ENCODE measurements at regions not wholly inside any gene's neighbourhood (a gene's known extent, or its start where the extent isn't known, plus 50 kb on each side); places are given as distances from the start of the nearest gene placed in this dataset.
A peak's percentile ranks its signal among the peaks of the same experiment; 100 is the strongest.

GRCh38 chr2:219704878-219705277 is 77.4 kb downstream of the SLC4A3 start:
- peaks cover 0 to 37% (median 19%) of the 10 kb centered on the region in 10 experiments; a peak in 12 of 20 replicates for H3K4me1 ChIP-seq
- H3K27me3 ChIP-seq, result no peaks in the 10 kb centered on the region
- no peaks in the 10 kb centered on the region for H3K36me3 ChIP-seq
- H3K27ac ChIP-seq, result no peak overlapping the region
- peaks cover 0 to 2% (median 0%) of the 10 kb centered on the region in 11 experiments; a peak in 2 of 22 replicates for H3K9me3 ChIP-seq (replicated peaks in 1 of 11)
- no peak for TF ChIP-seq Cebpa-rat (IDR thresholded peaks at IDR 0.05)
- H3K9ac ChIP-seq, result no peak overlapping the region
- H3K4me2 ChIP-seq, result peak overlapping the region in 8 of 11 experiments; percentile 25 to 66 (median 56); a peak in 14 of 22 replicates
- H4K20me1 ChIP-seq, result no peaks in the 10 kb centered on the region
- no peak overlapping the region for H3K4me3 ChIP-seq

GRCh38 chr2:219706823-219707281 is 79.4 kb downstream of the SLC4A3 start:
- no peak overlapping the region for H3K4me3 ChIP-seq
- H3K4me1 ChIP-seq, result peaks cover 0 to 35% (median 18%) of the 10 kb centered on the region in 10 experiments; a peak in 12 of 20 replicates
- no peak overlapping the region for H3K9ac ChIP-seq
- no peaks in the 10 kb centered on the region for H3K27me3 ChIP-seq
- no peaks in the 10 kb centered on the region for H3K36me3 ChIP-seq
- no peak for TF ChIP-seq Cebpa-rat (IDR thresholded peaks at IDR 0.05)
- H4K20me1 ChIP-seq, result no peaks in the 10 kb centered on the region
- H3K4me2 ChIP-seq, result peak overlapping the region in 1 of 11 experiments; percentile 14; a peak in 2 of 22 replicates
- H3K9me3 ChIP-seq (replicated peaks in 1 of 11), result peaks cover 0 to 15% (median 9%) of the 10 kb centered on the region in 11 experiments; a peak in 9 of 22 replicates
- no peak overlapping the region for H3K27ac ChIP-seq

- no peaks in the 10 kb centered on the region for H3K36me3 ChIP-seq
These were observed 80.3 kb downstream of the SLC4A3 start for GRCh38 chr2:219707496-219708285.

GRCh38 chr2:219709331-219709761 is 81.9 kb downstream of the SLC4A3 start:
- Histone ChIP-seq H3K36me3 (no peaks in the 10 kb centered on the region), H3K4me3 (no peak overlapping the region), H3K4me1 (peaks cover 0 to 10% (median 8%) of the 10 kb centered on the region in 10 experiments; a peak in 12 of 20 replicates), H4K20me1 (no peaks in the 10 kb centered on the region), H3K27me3 (no peaks in the 10 kb centered on the region), H3K4me2 (no peak overlapping the region), H3K9ac (no peak overlapping the region), H3K27ac (no peak overlapping the region), H3K9me3 (replicated peaks in 1 of 11) (peaks cover 17 to 34% (median 24%) of the 10 kb centered on the region in 11 experiments; a peak in 21 of 22 replicates)
- TF ChIP-seq Cebpa-rat (IDR thresholded peaks at IDR 0.05), result no peak

More at GRCh38 chr2:219707496-219708285, 80.3 kb downstream of the SLC4A3 start:
- Histone ChIP-seq H3K27me3 (no peaks in the 10 kb centered on the region), H4K20me1 (no peaks in the 10 kb centered on the region), H3K4me1 (peaks cover 0 to 27% (median 18%) of the 10 kb centered on the region in 10 experiments; a peak in 12 of 20 replicates), H3K4me2 (no peak overlapping the region), H3K9ac (no peak overlapping the region), H3K4me3 (no peak overlapping the region), H3K27ac (no peak overlapping the region), H3K9me3 (replicated peaks in 1 of 11) (peaks cover 3 to 18% (median 11%) of the 10 kb centered on the region in 11 experiments; a peak in 18 of 22 replicates)
- TF ChIP-seq Cebpa-rat (IDR thresholded peaks at IDR 0.05), result no peak

- Histone ChIP-seq H3K36me3 (no peaks in the 10 kb centered on the region), H3K9ac (no peak overlapping the region), H3K27me3 (no peaks in the 10 kb centered on the region), H3K9me3 (replicated peaks in 1 of 11) (peaks cover 19 to 39% (median 27%) of the 10 kb centered on the region in 11 experiments; a peak in 21 of 22 replicates), H3K4me3 (no peak overlapping the region; a peak in 1 of 20 replicates), H3K27ac (no peak overlapping the region), H3K4me2 (no peak overlapping the region), H4K20me1 (no peaks in the 10 kb centered on the region), H3K4me1 (no peaks in the 10 kb centered on the region)
- no peak for TF ChIP-seq Cebpa-rat (IDR thresholded peaks at IDR 0.05)
These were observed 85.7 kb downstream of the SLC4A3 start for GRCh38 chr2:219713110-219713509.

- Histone ChIP-seq H3K9me3 (replicated peaks in 1 of 11) (peaks cover 19 to 37% (median 27%) of the 10 kb centered on the region in 11 experiments; a peak in 21 of 22 replicates), H3K9ac (no peak overlapping the region), H3K27ac (no peak overlapping the region), H3K27me3 (no peaks in the 10 kb centered on the region), H4K20me1 (no peaks in the 10 kb centered on the region), H3K4me2 (no peak overlapping the region), H3K4me1 (no peaks in the 10 kb centered on the region), H3K4me3 (no peak overlapping the region), H3K36me3 (no peaks in the 10 kb centered on the region)
- no peak for TF ChIP-seq Cebpa-rat (IDR thresholded peaks at IDR 0.05)
These were observed 87.4 kb downstream of the SLC4A3 start for GRCh38 chr2:219714681-219715400.

- Histone ChIP-seq H3K4me2 (no peak overlapping the region), H3K36me3 (no peaks in the 10 kb centered on the region), H3K4me3 (no peak overlapping the region), H3K9me3 (replicated peaks in 1 of 11) (peaks cover 9 to 19% (median 12%) of the 10 kb centered on the region in 11 experiments; a peak in 19 of 22 replicates), H4K20me1 (no peaks in the 10 kb centered on the region), H3K27me3 (no peaks in the 10 kb centered on the region), H3K4me1 (no peaks in the 10 kb centered on the region), H3K27ac (no peak overlapping the region), H3K9ac (no peak overlapping the region)
- 0 out of 22 replicates have a peak, but pooled peaks of 1 of the 11 experiments have one; percentile 7 for TF ChIP-seq Cebpa-rat (IDR thresholded peaks at IDR 0.05)
These were observed 90.6 kb downstream of the SLC4A3 start for GRCh38 chr2:219718066-219718465.

- Histone ChIP-seq H3K4me1 (no peaks in the 10 kb centered on the region), H3K9me3 (replicated peaks in 1 of 11) (peaks cover 0 to 6% (median 0%) of the 10 kb centered on the region in 11 experiments; a peak in 2 of 22 replicates), H3K4me2 (no peak overlapping the region), H3K27ac (no peak overlapping the region), H3K27me3 (no peaks in the 10 kb centered on the region), H3K4me3 (no peak overlapping the region), H4K20me1 (no peaks in the 10 kb centered on the region), H3K9ac (no peak overlapping the region), H3K36me3 (no peaks in the 10 kb centered on the region)
- no peak for TF ChIP-seq Cebpa-rat (IDR thresholded peaks at IDR 0.05)
These were observed 92.1 kb downstream of the SLC4A3 start for GRCh38 chr2:219719521-219719920.

- Histone ChIP-seq H4K20me1 (no peaks in the 10 kb centered on the region), H3K4me1 (no peaks in the 10 kb centered on the region), H3K27ac (no peak overlapping the region), H3K27me3 (no peaks in the 10 kb centered on the region), H3K9ac (no peak overlapping the region), H3K4me3 (no peak overlapping the region), H3K9me3 (replicated peaks in 1 of 11) (no peaks in the 10 kb centered on the region), H3K4me2 (no peak overlapping the region), H3K36me3 (no peaks in the 10 kb centered on the region)
- no peak for TF ChIP-seq Cebpa-rat (IDR thresholded peaks at IDR 0.05)
These were observed 93.5 kb downstream of the SLC4A3 start for GRCh38 chr2:219720956-219721355.
